SK-N-MC (cell line): ENCODE measurements at regions not wholly inside any gene's neighbourhood (a gene's known extent, or its start where the extent isn't known, plus 50 kb on each side); places are given as distances from the start of the nearest gene placed in this dataset.

ENCODE experiments used
- EZH2 ChIP-seq: fragments of 200-600 bp; sonication (generic); IDR thresholded peaks from one replicate; pipeline ENCODE4 v1.6.1; 2017; ENCODE audit warnings: antibody characterized with exemption
- POLR2AphosphoS5 ChIP-seq: IDR thresholded peaks from 2 replicates; pipeline ENCODE4 v1.6.1; 2012; ENCODE audit warnings: mild to moderate bottlenecking, low read depth, low read length, borderline replicate concordance

GRCh38 chr5:124996764-124997077 is 250.3 kb upstream of the ZNF608 start:
- no peak for TF ChIP-seq EZH2
- no peak for TF ChIP-seq POLR2AphosphoS5
